ENCODE measurements at regions not wholly inside any gene's neighbourhood (a gene's known extent, or its start where the extent isn't known, plus 50 kb on each side); places are given as distances from the start of the nearest gene placed in this dataset.

- no peaks in the 10 kb centered on the region for H3K9me3 ChIP-seq (ENCODE audit: insufficient read depth, low read depth, low read length)
- no peaks in the 10 kb centered on the region for H3K27me3 ChIP-seq (ENCODE audit: insufficient read depth, low read length, poor library complexity, severe bottlenecking)
- no peak overlapping the region for H3K4me3 ChIP-seq (ENCODE audit: low read length, poor library complexity, severe bottlenecking)
- H3K9me2 ChIP-seq (replicated peaks; ENCODE audit: low read depth, low read length): no peaks in the 10 kb centered on the region
- H4K20me1 ChIP-seq (ENCODE audit: insufficient read depth, low read length, poor library complexity, severe bottlenecking): no peaks in the 10 kb centered on the region
- H3K4me1 ChIP-seq (ENCODE audit: insufficient read depth, low read length, poor library complexity, severe bottlenecking): no peaks in the 10 kb centered on the region
- no peaks in the 10 kb centered on the region for H3K79me2 ChIP-seq (ENCODE audit: insufficient read depth, low read length)
- no peak overlapping the region for H3K9ac ChIP-seq (ENCODE audit: low read depth, low read length, poor library complexity, severe bottlenecking)
- no peak overlapping the region for H2AFZ ChIP-seq (ENCODE audit: low read length)
- H3K4me2 ChIP-seq (ENCODE audit: low read depth, low read length, poor library complexity, severe bottlenecking): no peak overlapping the region
- TF ChIP-seq, protein P1, sequence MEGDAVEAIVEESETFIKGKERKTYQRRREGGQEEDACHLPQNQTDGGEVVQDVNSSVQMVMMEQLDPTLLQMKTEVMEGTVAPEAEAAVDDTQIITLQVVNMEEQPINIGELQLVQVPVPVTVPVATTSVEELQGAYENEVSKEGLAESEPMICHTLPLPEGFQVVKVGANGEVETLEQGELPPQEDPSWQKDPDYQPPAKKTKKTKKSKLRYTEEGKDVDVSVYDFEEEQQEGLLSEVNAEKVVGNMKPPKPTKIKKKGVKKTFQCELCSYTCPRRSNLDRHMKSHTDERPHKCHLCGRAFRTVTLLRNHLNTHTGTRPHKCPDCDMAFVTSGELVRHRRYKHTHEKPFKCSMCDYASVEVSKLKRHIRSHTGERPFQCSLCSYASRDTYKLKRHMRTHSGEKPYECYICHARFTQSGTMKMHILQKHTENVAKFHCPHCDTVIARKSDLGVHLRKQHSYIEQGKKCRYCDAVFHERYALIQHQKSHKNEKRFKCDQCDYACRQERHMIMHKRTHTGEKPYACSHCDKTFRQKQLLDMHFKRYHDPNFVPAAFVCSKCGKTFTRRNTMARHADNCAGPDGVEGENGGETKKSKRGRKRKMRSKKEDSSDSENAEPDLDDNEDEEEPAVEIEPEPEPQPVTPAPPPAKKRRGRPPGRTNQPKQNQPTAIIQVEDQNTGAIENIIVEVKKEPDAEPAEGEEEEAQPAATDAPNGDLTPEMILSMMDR (conservative IDR thresholded peaks at IDR 0.05; ENCODE audit: low read length): no peak
- TF ChIP-seq EZH2phosphoT487 (IDR thresholded peaks at IDR 0.05; ENCODE audit: borderline replicate concordance): no peak
- no peaks in the 10 kb centered on the region for H3F3A ChIP-seq (ENCODE audit: low read depth)
- H3K36me3 ChIP-seq (ENCODE audit: insufficient read depth, low read length): no peaks in the 10 kb centered on the region
Observed at GRCh38 chr11:101686514-101686913, 102.7 kb upstream of the TRPC6 start.

- H4K20me1 ChIP-seq (ENCODE audit: insufficient read depth, low read length, poor library complexity, severe bottlenecking): no peaks in the 10 kb centered on the region
- no peak overlapping the region for H3K4me2 ChIP-seq (ENCODE audit: low read depth, low read length, poor library complexity, severe bottlenecking)
- no peaks in the 10 kb centered on the region for H3K79me2 ChIP-seq (ENCODE audit: insufficient read depth, low read length)
- no peak overlapping the region for H3K9ac ChIP-seq (ENCODE audit: low read depth, low read length, poor library complexity, severe bottlenecking)
- no peak overlapping the region for H2AFZ ChIP-seq (ENCODE audit: low read length)
- H3K9me3 ChIP-seq (ENCODE audit: insufficient read depth, low read depth, low read length): no peaks in the 10 kb centered on the region
- H3K36me3 ChIP-seq (ENCODE audit: insufficient read depth, low read length): no peaks in the 10 kb centered on the region
- H3K9me2 ChIP-seq (replicated peaks; ENCODE audit: low read depth, low read length): no peaks in the 10 kb centered on the region
- H3F3A ChIP-seq (ENCODE audit: low read depth): no peaks in the 10 kb centered on the region
- H3K27me3 ChIP-seq (ENCODE audit: insufficient read depth, low read length, poor library complexity, severe bottlenecking): no peaks in the 10 kb centered on the region
- no peaks in the 10 kb centered on the region for H3K4me1 ChIP-seq (ENCODE audit: insufficient read depth, low read length, poor library complexity, severe bottlenecking)
- TF ChIP-seq, protein P1 (conservative IDR thresholded peaks at IDR 0.05; ENCODE audit: low read length): no peak
- no peak for TF ChIP-seq EZH2phosphoT487 (IDR thresholded peaks at IDR 0.05; ENCODE audit: borderline replicate concordance)
- H3K4me3 ChIP-seq (ENCODE audit: low read length, poor library complexity, severe bottlenecking): no peak overlapping the region
Observed at GRCh38 chr11:101668236-101668635, 84.4 kb upstream of the TRPC6 start.

DNA sequence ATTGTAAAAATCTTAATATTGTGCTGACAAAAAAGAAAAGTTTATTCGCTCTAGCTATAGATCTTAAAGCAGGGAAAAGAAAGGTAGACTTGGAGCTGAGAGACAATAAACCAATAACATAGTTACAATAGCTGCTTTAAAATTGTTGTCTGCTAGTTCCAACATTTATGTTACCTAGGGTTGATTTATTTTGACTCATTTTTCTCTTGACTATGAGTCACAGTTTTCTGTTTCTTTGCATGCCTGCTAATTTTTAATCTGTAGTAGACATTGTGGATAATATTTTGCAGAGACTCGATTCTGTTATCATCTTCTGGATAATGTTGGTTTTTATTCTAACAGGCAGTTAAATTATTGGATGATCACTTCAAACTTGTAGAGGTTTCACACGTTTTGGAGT is 83.1 kb upstream of the TRPC6 start:
- TF ChIP-seq, protein P1 (conservative IDR thresholded peaks at IDR 0.05; ENCODE audit: low read length): no peak
- no peak for TF ChIP-seq EZH2phosphoT487 (IDR thresholded peaks at IDR 0.05; ENCODE audit: borderline replicate concordance)
- H3K9me3 ChIP-seq (ENCODE audit: insufficient read depth, low read depth, low read length): no peaks in the 10 kb centered on the region
- H3K4me3 ChIP-seq (ENCODE audit: low read length, poor library complexity, severe bottlenecking): no peak overlapping the region
- no peaks in the 10 kb centered on the region for H3K79me2 ChIP-seq (ENCODE audit: insufficient read depth, low read length)
- H3F3A ChIP-seq (ENCODE audit: low read depth): no peaks in the 10 kb centered on the region
- no peaks in the 10 kb centered on the region for H3K27me3 ChIP-seq (ENCODE audit: insufficient read depth, low read length, poor library complexity, severe bottlenecking)
- H2AFZ ChIP-seq (ENCODE audit: low read length): no peak overlapping the region
- no peaks in the 10 kb centered on the region for H4K20me1 ChIP-seq (ENCODE audit: insufficient read depth, low read length, poor library complexity, severe bottlenecking)
- no peaks in the 10 kb centered on the region for H3K4me1 ChIP-seq (ENCODE audit: insufficient read depth, low read length, poor library complexity, severe bottlenecking)
- H3K4me2 ChIP-seq (ENCODE audit: low read depth, low read length, poor library complexity, severe bottlenecking): no peak overlapping the region
- no peak overlapping the region for H3K9ac ChIP-seq (ENCODE audit: low read depth, low read length, poor library complexity, severe bottlenecking)
- no peaks in the 10 kb centered on the region for H3K36me3 ChIP-seq (ENCODE audit: insufficient read depth, low read length)
- no peaks in the 10 kb centered on the region for H3K9me2 ChIP-seq (replicated peaks; ENCODE audit: low read depth, low read length)

All from Loucy (cell line).